ENCODE measurements at regions not wholly inside any gene's neighbourhood (a gene's known extent, or its start where the extent isn't known, plus 50 kb on each side); places are given as distances from the start of the nearest gene placed in this dataset.

- POLR2A ChIA-PET, result no interaction called here
- H3K4me1 Mint-ChIP-seq, result peaks cover 5% of the 10 kb centered on the region
- no peak for TF ChIP-seq CTCF (IDR thresholded peaks at IDR 0.05)
These were observed 89.6 kb upstream of the ZNF516 start for GRCh38 chr18:76584414-76585310.

GRCh38 chr18:76581261-76581660 is 86.2 kb upstream of the ZNF516 start:
- ATAC-seq (ENCODE audit: low read depth), result no peak
- Mint-ChIP-seq H3K27me3 (peaks cover 10% of the 10 kb centered on the region), H3K36me3 (ENCODE audit: low read depth) (no peaks in the 10 kb centered on the region), H3K9me3 (no peaks in the 10 kb centered on the region), H3K4me1 (no peaks in the 10 kb centered on the region), H3K27ac (no peak overlapping the region), H3K4me3 (no peak overlapping the region)
- intact Hi-C loops (cut with micrococcal nuclease), result loop anchor here (10.0 kb wide), 1 partner anchor 126 kb away; no protein-coding TSS in a partner anchor
- TF ChIP-seq CTCF (IDR thresholded peaks at IDR 0.05), result no peak
- ChIA-PET CTCF (no interaction called here), POLR2A (interaction anchor here (1.2 kb wide), 1 partner anchor 87 kb away, joined by 3 read pairs; no protein-coding TSS in a partner anchor)
- DNase-seq, result no peak

More at GRCh38 chr18:76584414-76585310, 89.6 kb upstream of the ZNF516 start:
- DNase-seq (no peak), ATAC-seq (ENCODE audit: low read depth) (no peak)
- H3K27ac Mint-ChIP-seq, result no peak overlapping the region
- no peak overlapping the region for H3K4me3 Mint-ChIP-seq
- H3K9me3 Mint-ChIP-seq, result no peaks in the 10 kb centered on the region
- peaks cover 13% of the 10 kb centered on the region for H3K27me3 Mint-ChIP-seq
- intact Hi-C loops (cut with micrococcal nuclease), result loop anchor here (10.0 kb wide), 1 partner anchor 130 kb away; no protein-coding TSS in a partner anchor
- CTCF ChIA-PET, result no interaction called here
- no peaks in the 10 kb centered on the region for H3K36me3 Mint-ChIP-seq (ENCODE audit: low read depth)

GRCh38 chr18:76580288-76580962 is 85.4 kb upstream of the ZNF516 start:
- H3K27me3 Mint-ChIP-seq, result peaks cover 13% of the 10 kb centered on the region
- no peaks in the 10 kb centered on the region for H3K36me3 Mint-ChIP-seq (ENCODE audit: low read depth)
- no peak overlapping the region for H3K27ac Mint-ChIP-seq
- no peak overlapping the region for H3K4me3 Mint-ChIP-seq
- no peaks in the 10 kb centered on the region for H3K9me3 Mint-ChIP-seq
- H3K4me1 Mint-ChIP-seq, result no peaks in the 10 kb centered on the region
- ATAC-seq (ENCODE audit: low read depth), result no peak
- TF ChIP-seq CTCF (IDR thresholded peaks at IDR 0.05), result no peak
- intact Hi-C loops (cut with micrococcal nuclease), result loop anchor here (10.0 kb wide), 1 partner anchor 126 kb away; no protein-coding TSS in a partner anchor
- ChIA-PET POLR2A (no interaction called here), CTCF (no interaction called here)
- no peak for DNase-seq

GRCh38 chr18:76579301-76579695 is 84.3 kb upstream of the ZNF516 start:
- TF ChIP-seq CTCF (IDR thresholded peaks at IDR 0.05), result no peak
- Mint-ChIP-seq H3K9me3 (no peaks in the 10 kb centered on the region), H3K27ac (no peak overlapping the region), H3K27me3 (peaks cover 15% of the 10 kb centered on the region), H3K4me3 (no peak overlapping the region), H3K36me3 (ENCODE audit: low read depth) (no peaks in the 10 kb centered on the region), H3K4me1 (no peaks in the 10 kb centered on the region)
- intact Hi-C loops (cut with micrococcal nuclease), result loop anchor here (10.0 kb wide), 1 partner anchor 54 kb away; no protein-coding TSS in a partner anchor
- ChIA-PET CTCF (no interaction called here), POLR2A (no interaction called here)
- no peak for DNase-seq
- ATAC-seq (ENCODE audit: low read depth), result no peak
